H9 (cell line): ENCODE measurements at regions not wholly inside any gene's neighbourhood (a gene's known extent, or its start where the extent isn't known, plus 50 kb on each side); places are given as distances from the start of the nearest gene placed in this dataset.

Source experiments
- DNase-seq: peaks from one replicate; pipeline ENCODE4 v3.0.0-alpha.2; 2017
- H2AFZ ChIP-seq: one replicate; pipeline ENCODE4 v1.6.1; 2013; ENCODE audit warnings: mild to moderate bottlenecking, low read length, control low read depth, moderate library complexity
- H2AK5ac ChIP-seq: 2 replicates; pipeline ENCODE4 v1.6.1; 2013; ENCODE audit warnings: low read length, control low read depth, mixed read lengths; ENCODE audit not compliant: insufficient read length
- H2BK120ac ChIP-seq: one replicate; pipeline ENCODE4 v1.6.1; 2013; ENCODE audit warnings: low read depth, mild to moderate bottlenecking, low read length, control low read depth, inconsistent platforms; ENCODE audit not compliant: poor library complexity, severe bottlenecking
- H2BK12ac ChIP-seq: 2 replicates; pipeline ENCODE4 v1.6.1; 2013; ENCODE audit warnings: low read length, control low read depth, mixed read lengths, low read depth; ENCODE audit not compliant: insufficient read length
- H2BK15ac ChIP-seq: 2 replicates; pipeline ENCODE4 v1.6.1; 2013; ENCODE audit warnings: low read depth, low read length, control low read depth
- H2BK20ac ChIP-seq: one replicate; pipeline ENCODE4 v1.6.1; 2013; ENCODE audit warnings: low read depth, mild to moderate bottlenecking, low read length, control low read depth, inconsistent platforms; ENCODE audit not compliant: poor library complexity, severe bottlenecking
- H2BK5ac ChIP-seq: 2 replicates; pipeline ENCODE4 v1.6.1; 2013; ENCODE audit warnings: low read length, control low read depth, mixed read lengths; ENCODE audit not compliant: insufficient read length
- H3K14ac ChIP-seq: 2 replicates; pipeline ENCODE4 v1.6.1; 2013; ENCODE audit warnings: low read length, control low read depth; ENCODE audit not compliant: insufficient read depth
- H3K18ac ChIP-seq: 2 replicates; pipeline ENCODE4 v1.6.1; 2013; ENCODE audit warnings: low read depth, mild to moderate bottlenecking, mixed read lengths, low read length, control low read depth; ENCODE audit not compliant: insufficient read length
- H3K23ac ChIP-seq: 2 replicates; pipeline ENCODE4 v1.6.1; 2013; ENCODE audit warnings: low read length, control low read depth, mixed read lengths, low read depth; ENCODE audit not compliant: insufficient read length
- H3K23me2 ChIP-seq: 2 replicates; pipeline ENCODE4 v1.6.1; 2013; ENCODE audit warnings: low read depth, mild to moderate bottlenecking, mixed read lengths, low read length, control low read depth; ENCODE audit not compliant: insufficient read length, poor library complexity, severe bottlenecking
- H3K27ac ChIP-seq: 2 replicates; pipeline ENCODE4 v1.5.1; 2013; ENCODE audit warnings: low read length, control low read depth, mixed read lengths, low read depth; ENCODE audit not compliant: insufficient read length
- H3K27me3 ChIP-seq: 2 replicates; pipeline ENCODE4 v1.6.1; 2013; ENCODE audit warnings: low read length, control low read depth, inconsistent platforms; ENCODE audit not compliant: insufficient read depth
- H3K4ac ChIP-seq: 2 replicates; pipeline ENCODE4 v1.6.1; 2013; ENCODE audit warnings: low read depth, mild to moderate bottlenecking, control low read depth, inconsistent platforms, low read length, moderate library complexity
- H3K4me1 ChIP-seq: 2 replicates; pipeline ENCODE4 v1.6.1; 2013; ENCODE audit warnings: low read length, control low read depth, inconsistent platforms; ENCODE audit not compliant: insufficient read depth
- H3K4me2 ChIP-seq: 2 replicates; pipeline ENCODE4 v1.6.1; 2013; ENCODE audit warnings: low read length, control low read depth, mixed read lengths; ENCODE audit not compliant: insufficient read length, insufficient read depth
- H3K56ac ChIP-seq: 2 replicates; pipeline ENCODE4 v1.6.1; 2013; ENCODE audit warnings: low read depth, mild to moderate bottlenecking, mixed read lengths, low read length, control low read depth; ENCODE audit not compliant: insufficient read length
- H3K79me1 ChIP-seq: 2 replicates; pipeline ENCODE4 v1.6.1; 2013; ENCODE audit warnings: low read depth, mild to moderate bottlenecking, moderate library complexity, low read length, control low read depth, inconsistent platforms; ENCODE audit not compliant: insufficient read depth, poor library complexity, severe bottlenecking
- H3K79me2 ChIP-seq: 2 replicates; pipeline ENCODE4 v1.6.1; 2013; ENCODE audit warnings: low read length, control low read depth, inconsistent platforms; ENCODE audit not compliant: insufficient read depth
- H3K9ac ChIP-seq: 2 replicates; pipeline ENCODE4 v1.6.1; 2013; ENCODE audit warnings: low read length, control low read depth, mixed read lengths; ENCODE audit not compliant: insufficient read length; ENCODE audit errors: extremely low read depth
- H3K9me3 ChIP-seq: one replicate; pipeline ENCODE4 v1.6.1; 2013; ENCODE audit warnings: low read depth, low read length, inconsistent platforms; ENCODE audit not compliant: control insufficient read depth
- H3T11ph ChIP-seq: one replicate; pipeline ENCODE4 v1.6.1; 2013; ENCODE audit warnings: mild to moderate bottlenecking, low read length, control low read depth, inconsistent platforms
- H4K20me1 ChIP-seq: one replicate; pipeline ENCODE4 v1.6.1; 2013; ENCODE audit not compliant: control insufficient read depth, insufficient read length, insufficient read depth
- H4K5ac ChIP-seq: 2 replicates; pipeline ENCODE4 v1.6.1; 2013; ENCODE audit warnings: low read depth, mild to moderate bottlenecking, mixed read lengths, low read length, control low read depth; ENCODE audit not compliant: insufficient read length
- H4K8ac ChIP-seq: replicated peaks from 2 replicates; pipeline ENCODE4 v1.6.1; 2013; ENCODE audit warnings: low read length, control low read depth, mixed read lengths, low read depth; ENCODE audit not compliant: insufficient read length
- H4K91ac ChIP-seq: 2 replicates; pipeline ENCODE4 v1.6.1; 2013; ENCODE audit warnings: low read depth, mild to moderate bottlenecking, moderate library complexity, mixed read lengths, low read length, control low read depth; ENCODE audit not compliant: insufficient read length
- H3K27ac Mint-ChIP-seq, 3 experiments: 2 replicates in 2 of 3; 3 replicates in 1 of 3; pipeline ENCODE4 v1.8.0; 2020 to 2021; ENCODE audit warnings: mixed read lengths in 3 of 3, mild to moderate bottlenecking in 1 of 3, moderate library complexity in 1 of 3
- H3K27me3 Mint-ChIP-seq: 2 replicates; pipeline ENCODE4 v1.8.0; 2021; ENCODE audit warnings: low read depth, mild to moderate bottlenecking, moderate library complexity, mixed read lengths
- H3K36me3 Mint-ChIP-seq, 3 experiments: 2 replicates in 2 of 3; 3 replicates in 1 of 3; pipeline ENCODE4 v1.8.0; 2020 to 2021; ENCODE audit warnings: low read depth in 3 of 3, mixed read lengths in 3 of 3; ENCODE audit not compliant: insufficient read depth in 1 of 3
- H3K4me1 Mint-ChIP-seq, 2 experiments: 2 replicates each; pipeline ENCODE4 v1.8.0; 2020; ENCODE audit warnings: mixed read lengths in 2 of 2
- H3K4me3 Mint-ChIP-seq, 2 experiments: 2 replicates in 1 of 2; 3 replicates in 1 of 2; pipeline ENCODE4 v1.8.0; 2020 to 2021; ENCODE audit warnings: mild to moderate bottlenecking in 2 of 2, mixed read lengths in 2 of 2, moderate library complexity in 1 of 2
- H3K9me3 Mint-ChIP-seq, 2 experiments: 2 replicates in 1 of 2; 3 replicates in 1 of 2; pipeline ENCODE4 v1.8.0; 2020; ENCODE audit warnings: mild to moderate bottlenecking in 2 of 2, mixed read lengths in 2 of 2, moderate library complexity in 1 of 2
- CTCF ChIP-seq: fragments of 200-600 bp; sonication (generic); conservative IDR thresholded peaks from 3 replicates; pipeline ENCODE4 v1.8.0; 2021; ENCODE audit warnings: antibody characterized with exemption, mild to moderate bottlenecking
- WGBS: extraction: QIAGEN DNeasy Blood & Tissue Kit; methylation state at CpG from one replicate; pipeline ENCODE4 v1.1.7; 2013; ENCODE audit warnings: missing lambda C conversion rate, low lambda C conversion rate, mixed read lengths; ENCODE audit not compliant: insufficient read length; ENCODE audit errors: extremely low coverage; 5-methylcytosine and 5-hydroxymethylcytosine counted together

GRCh38 chr7:13639396-13639795 lies 350.1 kb downstream of the ETV1 start:
- Histone ChIP-seq H3K27me3 (no peaks in the 10 kb centered on the region), H3K18ac (no peak overlapping the region), H3K79me1 (no peaks in the 10 kb centered on the region), H2AFZ (no peak overlapping the region), H3K4ac (no peak overlapping the region), H2BK20ac (no peak overlapping the region), H3K14ac (no peak overlapping the region), H2BK12ac (no peak overlapping the region), H2BK5ac (no peak overlapping the region), H3K23ac (no peak overlapping the region), H4K8ac (no peak overlapping the region), H3K4me1 (no peaks in the 10 kb centered on the region), H4K91ac (no peak overlapping the region), H3K23me2 (no peaks in the 10 kb centered on the region), H4K5ac (no peak overlapping the region), H3K4me2 (no peak overlapping the region), H3T11ph (no peak overlapping the region), H3K56ac (no peak overlapping the region), H2AK5ac (no peak overlapping the region), H4K20me1 (no peaks in the 10 kb centered on the region), H3K9ac (no peak overlapping the region), H3K79me2 (no peaks in the 10 kb centered on the region), H2BK120ac (no peak overlapping the region), H3K9me3 (no peaks in the 10 kb centered on the region), H3K27ac (no peak overlapping the region), H2BK15ac (no peak overlapping the region)
- Mint-ChIP-seq H3K27me3 (no peaks in the 10 kb centered on the region), H3K36me3 (no peaks in the 10 kb centered on the region), H3K4me3 (no peak overlapping the region), H3K27ac (no peak overlapping the region), H3K9me3 (no peaks in the 10 kb centered on the region), H3K4me1 (peaks cover 2 to 4% of the 10 kb centered on the region in 2 experiments)
- no CpG with 5 or more reads among the region's 4 CpGs for WGBS
- no peak for DNase-seq
- no peak for TF ChIP-seq CTCF
